Globus pallidus (tissue), 1 donor: ENCODE measurements at regions not wholly inside any gene's neighbourhood (a gene's known extent, or its start where the extent isn't known, plus 50 kb on each side); places are given as distances from the start of the nearest gene placed in this dataset.

Experiments used
- DNase-seq: peaks from one replicate; pipeline ENCODE4 v3.0.0-alpha.2; 2015; ENCODE audit warnings: low spot score

DNA sequence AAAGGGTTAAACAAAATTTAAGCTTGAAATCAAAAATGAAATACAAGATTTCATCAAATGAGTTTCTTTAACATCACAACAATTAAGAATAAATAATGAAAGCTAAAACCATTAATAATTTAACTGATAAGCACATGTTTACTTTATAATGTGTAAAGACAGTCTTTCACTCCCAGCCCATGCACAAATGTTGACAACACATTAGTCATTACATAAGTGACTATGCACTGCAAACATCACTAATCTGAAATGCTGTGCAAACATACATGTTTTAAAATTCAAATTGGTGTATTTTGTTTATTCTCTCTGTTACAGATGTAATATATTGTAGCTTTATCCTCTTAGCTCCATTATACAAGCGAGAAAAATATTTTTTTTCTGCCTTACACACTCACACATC is 220.6 kb upstream of the CPXCR1 start:
- DNase-seq = no peak

DNA sequence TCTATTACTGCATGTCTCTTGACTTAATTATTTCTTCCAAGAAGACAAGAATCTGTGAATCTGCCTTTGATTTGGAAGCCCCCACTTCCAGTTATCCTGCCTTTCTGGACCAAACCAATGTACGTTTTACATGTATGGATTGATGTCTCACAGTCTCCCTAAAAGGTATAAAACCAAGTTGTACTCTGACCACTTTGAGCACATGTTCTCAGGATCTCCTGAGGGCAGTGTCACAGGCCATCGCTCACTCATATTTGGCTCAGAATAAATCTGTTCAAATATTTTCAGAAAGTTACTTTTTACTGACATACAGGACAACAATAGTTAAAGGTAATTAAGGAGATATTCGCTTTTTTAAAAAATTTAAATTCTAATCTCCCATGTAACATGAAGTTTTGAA is 188.6 kb upstream of the CPXCR1 start:
- DNase-seq = no peak

GRCh38 chrX:88560673-88561330 is 186.2 kb upstream of the CPXCR1 start:
- peak; percentile 10 for DNase-seq

GRCh38 chrX:88584283-88584682 is 162.7 kb upstream of the CPXCR1 start:
- DNase-seq = no peak

- DNase-seq = no peak
Observed at GRCh38 chrX:88586317-88586716, 160.7 kb upstream of the CPXCR1 start.

DNA sequence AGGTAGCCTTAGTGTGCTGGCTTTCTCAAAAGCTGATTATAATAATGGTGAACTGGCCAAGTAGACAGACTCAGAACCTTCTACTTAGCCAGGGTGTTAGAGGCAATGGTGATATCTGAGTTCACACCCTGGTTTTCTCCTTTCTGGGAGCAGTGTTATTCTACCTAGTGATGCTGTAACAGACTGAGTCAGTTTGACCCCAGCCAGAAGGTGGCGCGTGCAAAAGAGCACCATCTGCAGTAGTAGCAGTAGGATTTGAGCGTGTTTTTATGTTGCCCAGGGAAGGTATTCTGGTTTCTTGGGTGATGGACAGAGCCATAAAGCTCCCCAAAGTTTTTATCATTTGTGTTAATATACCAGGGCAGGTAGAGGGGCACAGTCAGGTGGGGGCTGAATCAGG is 143.8 kb upstream of the CPXCR1 start:
- DNase-seq = no peak

- DNase-seq = no peak
Observed at GRCh38 chrX:88604433-88605221, 142.4 kb upstream of the CPXCR1 start.

DNA sequence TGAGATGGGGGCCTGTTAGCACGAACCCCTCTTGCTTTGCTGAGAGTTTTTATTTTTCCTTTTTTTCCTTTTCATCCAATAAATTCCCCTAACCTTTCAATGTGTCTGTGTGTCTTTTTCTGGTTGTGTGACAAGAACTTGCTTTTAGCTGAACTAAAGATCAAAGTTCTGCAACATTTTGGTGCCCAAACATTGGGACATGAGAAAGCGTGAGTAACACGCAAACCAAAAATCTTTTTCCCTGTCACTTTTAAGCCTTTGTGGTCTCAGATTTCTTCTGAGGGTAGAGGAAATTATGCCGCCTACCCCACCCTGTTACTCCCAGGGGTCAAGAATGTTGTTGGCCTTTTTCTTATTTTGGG is 141.8 kb upstream of the CPXCR1 start:
- DNase-seq = no peak

- no peak for DNase-seq
Observed at GRCh38 chrX:88612870-88613329, 134.1 kb upstream of the CPXCR1 start.

DNA sequence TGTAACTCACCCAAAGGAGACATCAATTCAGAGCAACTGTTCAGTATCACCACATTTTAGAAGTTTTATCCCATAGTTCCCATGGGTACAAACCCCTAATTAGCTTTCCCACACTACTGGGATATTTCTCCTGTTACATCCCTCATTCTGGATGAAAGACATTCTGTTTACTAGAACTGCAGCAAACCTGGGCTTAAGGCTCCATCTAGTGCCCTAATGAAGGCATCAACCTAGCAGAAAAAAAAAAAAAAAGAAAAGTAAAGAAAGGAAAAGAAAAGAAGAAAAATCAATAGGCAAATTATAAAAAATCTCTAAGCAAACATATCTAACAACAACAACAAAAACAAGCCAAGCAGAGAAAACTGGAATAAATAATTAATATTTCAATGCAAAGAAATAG is 133.7 kb upstream of the CPXCR1 start:
- peak; percentile 39 for DNase-seq

DNA sequence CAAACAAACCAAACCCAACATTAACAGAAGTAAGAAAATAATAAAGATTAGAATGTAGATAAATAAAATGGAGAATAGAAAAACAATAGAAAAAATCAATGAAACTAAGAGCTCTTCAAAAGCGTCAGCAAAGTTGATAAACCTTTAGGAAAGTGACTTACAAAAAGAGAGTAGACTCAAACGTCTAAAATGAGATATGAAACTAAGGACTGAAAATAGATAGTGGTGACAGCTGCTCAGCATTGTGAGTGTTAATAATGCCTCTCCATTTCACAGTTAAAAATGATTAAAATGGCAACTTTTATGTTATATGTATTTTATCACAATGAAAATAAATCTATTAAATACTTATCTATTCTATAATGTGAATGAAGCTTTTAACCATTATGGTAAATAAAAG is 125.7 kb upstream of the CPXCR1 start:
- DNase-seq = no peak

DNA sequence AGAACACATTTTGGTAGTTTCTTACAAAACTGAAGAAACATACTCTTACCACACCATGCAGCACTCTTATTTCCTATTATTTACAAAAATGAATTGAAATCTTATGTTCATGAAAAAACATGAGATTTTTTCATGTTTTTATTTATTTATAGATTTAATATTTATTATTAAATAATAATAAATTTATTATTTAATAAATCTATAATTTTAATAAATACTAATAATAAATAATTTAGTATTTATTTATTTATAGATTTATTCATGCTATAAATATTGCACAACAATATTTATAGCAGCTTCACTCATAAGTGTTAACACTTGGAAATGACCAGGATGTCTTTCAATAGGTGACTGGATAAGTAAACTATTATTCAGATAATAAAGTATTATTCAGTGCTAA is 91.6 kb upstream of the CPXCR1 start:
- DNase-seq = no peak

DNA sequence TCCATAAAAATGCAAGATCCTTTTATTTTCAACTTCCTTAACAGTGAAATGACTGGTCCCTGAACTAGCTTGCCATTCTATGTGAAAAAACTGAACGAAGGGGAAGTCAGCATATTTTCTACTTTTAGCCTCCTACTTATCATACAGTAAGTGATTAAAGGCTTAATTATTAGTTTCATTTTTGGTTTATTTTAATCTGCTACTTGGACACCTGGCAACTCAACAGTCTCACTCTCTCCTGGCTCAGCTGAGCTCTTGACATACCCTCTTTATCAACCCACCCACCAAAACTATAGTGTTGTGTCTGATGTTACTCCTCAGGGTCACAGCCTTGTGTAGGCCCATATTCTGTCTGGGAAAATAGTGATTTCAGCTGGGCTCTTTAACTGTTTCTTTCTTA is 86.2 kb upstream of the CPXCR1 start:
- DNase-seq = no peak

DNA sequence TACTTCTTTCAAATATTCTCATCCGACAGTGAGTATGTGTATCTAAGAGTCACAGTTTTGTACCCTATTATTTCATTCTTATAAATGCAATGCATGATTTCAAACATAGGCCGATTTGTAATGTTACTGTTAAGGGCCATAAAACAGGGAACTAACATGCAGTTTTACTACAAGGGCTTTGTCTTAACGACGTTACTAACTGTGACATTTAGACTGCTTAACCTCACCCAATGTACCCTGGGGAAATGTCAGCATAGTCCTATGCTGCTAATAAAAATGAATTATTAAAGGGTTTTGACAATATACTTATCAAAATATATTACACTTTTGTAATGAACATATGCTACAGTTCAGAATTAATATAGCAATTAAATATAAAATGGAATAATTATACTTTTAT is 74.8 kb upstream of the CPXCR1 start:
- no peak for DNase-seq
